ENCODE measurements at regions not wholly inside any gene's neighbourhood (a gene's known extent, or its start where the extent isn't known, plus 50 kb on each side); places are given as distances from the start of the nearest gene placed in this dataset.

GRCh38 chr12:105983622-105984320 is 155.0 kb downstream of the NUAK1 start:
- H3K4me3 ChIP-seq (ENCODE audit: low read depth, low read length): no peak overlapping the region
- no peak for TF ChIP-seq CTCF (IDR thresholded peaks at IDR 0.05; ENCODE audit: insufficient read depth, low read length, poor library complexity, severe bottlenecking)
- peak; percentile 86 for DNase-seq (ENCODE audit: low read depth)
- no peaks in the 10 kb centered on the region for H3K36me3 ChIP-seq (ENCODE audit: control insufficient read depth, insufficient read depth, low read length)
- no peaks in the 10 kb centered on the region for H3K27me3 ChIP-seq (ENCODE audit: control insufficient read depth, insufficient read depth, low read length)

- Histone ChIP-seq H3K27me3 (ENCODE audit: control insufficient read depth, insufficient read depth, low read length) (no peaks in the 10 kb centered on the region), H3K36me3 (ENCODE audit: control insufficient read depth, insufficient read depth, low read length) (no peaks in the 10 kb centered on the region), H3K4me3 (ENCODE audit: low read depth, low read length) (no peak overlapping the region)
- TF ChIP-seq CTCF (IDR thresholded peaks at IDR 0.05; ENCODE audit: insufficient read depth, low read length, poor library complexity, severe bottlenecking): no peak
- no peak for DNase-seq (ENCODE audit: low read depth)
These were observed 153.4 kb downstream of the NUAK1 start for GRCh38 chr12:105985383-105985782.

DNA sequence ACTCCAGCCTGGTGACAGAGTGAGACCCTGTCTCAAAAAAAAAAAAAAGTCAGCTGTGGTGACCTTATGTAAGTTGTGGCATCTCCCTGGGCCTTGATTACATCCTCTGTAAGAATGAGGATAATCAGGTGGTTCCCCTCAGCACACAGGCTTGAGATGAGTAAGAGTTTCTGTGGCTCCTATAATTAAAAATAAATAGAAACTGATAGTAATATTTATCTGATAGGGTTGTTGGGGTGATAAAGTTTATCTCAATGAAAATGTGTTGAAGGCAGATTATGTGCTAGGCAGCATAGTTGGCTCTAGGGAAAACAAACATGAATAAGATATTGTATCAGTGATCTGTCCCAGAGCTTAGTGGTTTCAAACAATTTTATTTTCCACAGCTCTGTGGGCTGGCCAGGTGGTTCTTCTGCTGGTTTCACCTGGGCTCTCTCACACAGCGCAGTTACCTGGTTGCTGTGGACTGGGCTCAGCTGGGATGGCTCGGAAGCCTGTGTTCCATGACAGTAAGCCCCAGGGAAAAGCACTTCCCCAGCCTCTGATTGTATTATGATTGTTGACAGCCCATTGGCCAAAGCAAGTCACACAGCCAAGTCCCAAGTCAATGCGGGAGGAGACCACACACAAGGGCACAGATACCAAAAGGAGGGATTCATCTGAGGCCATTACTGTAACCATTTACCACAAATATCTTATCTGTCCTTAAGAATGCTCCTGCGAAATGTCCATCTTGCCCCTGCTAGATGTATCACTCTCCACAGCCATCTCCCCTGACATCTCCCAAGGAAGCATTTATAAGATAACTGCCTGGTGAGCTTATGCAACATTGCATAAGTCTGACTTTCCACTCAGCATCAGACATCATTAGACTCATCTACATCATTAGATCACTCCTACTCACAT is 151.7 kb downstream of the NUAK1 start:
- TF ChIP-seq CTCF (IDR thresholded peaks at IDR 0.05; ENCODE audit: insufficient read depth, low read length, poor library complexity, severe bottlenecking): no peak
- Histone ChIP-seq H3K27me3 (ENCODE audit: control insufficient read depth, insufficient read depth, low read length) (no peaks in the 10 kb centered on the region), H3K4me3 (ENCODE audit: low read depth, low read length) (no peak overlapping the region), H3K36me3 (ENCODE audit: control insufficient read depth, insufficient read depth, low read length) (no peaks in the 10 kb centered on the region)
- no peak for DNase-seq (ENCODE audit: low read depth)

- no peak for TF ChIP-seq CTCF (IDR thresholded peaks at IDR 0.05; ENCODE audit: insufficient read depth, low read length, poor library complexity, severe bottlenecking)
- no peak for DNase-seq (ENCODE audit: low read depth)
- no peaks in the 10 kb centered on the region for H3K36me3 ChIP-seq (ENCODE audit: control insufficient read depth, insufficient read depth, low read length)
- H3K27me3 ChIP-seq (ENCODE audit: control insufficient read depth, insufficient read depth, low read length): no peaks in the 10 kb centered on the region
- H3K4me3 ChIP-seq (ENCODE audit: low read depth, low read length): no peak overlapping the region
These were observed 151.1 kb downstream of the NUAK1 start for GRCh38 chr12:105987685-105988035.

DNA sequence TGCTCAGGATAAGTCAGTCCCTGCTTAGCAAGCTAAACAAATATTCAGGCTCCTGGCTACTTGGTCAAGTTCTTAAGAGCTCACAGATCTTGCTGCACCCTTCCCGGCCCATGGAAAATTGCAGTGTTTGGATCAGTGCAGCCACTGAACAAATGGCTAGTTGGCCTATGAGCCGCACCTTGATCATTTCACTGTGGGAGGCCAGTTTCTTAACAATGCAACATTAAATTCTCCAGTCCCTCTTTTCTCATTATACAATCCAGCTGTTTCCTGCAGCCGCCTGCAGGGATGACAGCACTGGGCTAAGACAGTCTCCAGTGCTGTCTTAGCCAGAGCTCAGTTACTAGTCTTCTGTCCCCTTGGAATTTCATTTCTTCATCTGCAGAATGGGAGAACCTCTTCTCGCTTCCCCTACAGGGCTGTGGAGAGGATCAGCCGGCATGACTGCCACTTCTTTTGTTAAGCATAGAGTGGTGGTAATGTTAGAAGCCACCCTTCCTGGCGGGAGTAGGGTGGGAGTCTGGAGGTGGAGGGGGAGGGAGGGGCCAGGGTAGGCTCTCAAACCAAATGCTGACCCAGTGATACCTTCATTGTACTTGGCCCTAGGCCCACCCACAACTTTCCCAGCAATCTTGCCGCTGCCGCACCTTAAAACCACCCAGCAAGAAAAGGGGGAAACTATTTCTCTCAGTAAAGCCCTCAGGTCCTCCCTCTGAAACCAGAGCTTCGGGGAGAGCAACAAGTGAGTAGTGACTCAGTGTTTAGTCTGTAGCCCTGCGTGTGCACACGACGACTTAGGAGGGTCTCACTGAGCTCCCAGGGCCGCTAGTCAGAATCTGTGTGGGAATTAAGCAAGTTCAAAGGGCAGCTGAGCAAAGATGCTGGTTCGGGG is 145.7 kb downstream of the NUAK1 start:
- no peaks in the 10 kb centered on the region for H3K36me3 ChIP-seq (ENCODE audit: control insufficient read depth, insufficient read depth, low read length)
- H3K27me3 ChIP-seq (ENCODE audit: control insufficient read depth, insufficient read depth, low read length): no peaks in the 10 kb centered on the region
- H3K4me3 ChIP-seq (ENCODE audit: low read depth, low read length): no peak overlapping the region
- no peak for TF ChIP-seq CTCF (IDR thresholded peaks at IDR 0.05; ENCODE audit: insufficient read depth, low read length, poor library complexity, severe bottlenecking)
- DNase-seq (ENCODE audit: low read depth): peak; percentile 49

All from kidney epithelial cell (primary cell).